Eye (tissue), 1 donor: ENCODE measurements at regions not wholly inside any gene's neighbourhood (a gene's known extent, or its start where the extent isn't known, plus 50 kb on each side); places are given as distances from the start of the nearest gene placed in this dataset.
"Not testable (repeated sequence)": the region's sequence is repeated elsewhere in the genome, so short reads cannot be mapped to it uniquely, and the experiment has no call there.

ENCODE experiments used
- DNase-seq: peaks from one replicate; pipeline ENCODE4 v3.0.0-alpha.2; 2015

DNA sequence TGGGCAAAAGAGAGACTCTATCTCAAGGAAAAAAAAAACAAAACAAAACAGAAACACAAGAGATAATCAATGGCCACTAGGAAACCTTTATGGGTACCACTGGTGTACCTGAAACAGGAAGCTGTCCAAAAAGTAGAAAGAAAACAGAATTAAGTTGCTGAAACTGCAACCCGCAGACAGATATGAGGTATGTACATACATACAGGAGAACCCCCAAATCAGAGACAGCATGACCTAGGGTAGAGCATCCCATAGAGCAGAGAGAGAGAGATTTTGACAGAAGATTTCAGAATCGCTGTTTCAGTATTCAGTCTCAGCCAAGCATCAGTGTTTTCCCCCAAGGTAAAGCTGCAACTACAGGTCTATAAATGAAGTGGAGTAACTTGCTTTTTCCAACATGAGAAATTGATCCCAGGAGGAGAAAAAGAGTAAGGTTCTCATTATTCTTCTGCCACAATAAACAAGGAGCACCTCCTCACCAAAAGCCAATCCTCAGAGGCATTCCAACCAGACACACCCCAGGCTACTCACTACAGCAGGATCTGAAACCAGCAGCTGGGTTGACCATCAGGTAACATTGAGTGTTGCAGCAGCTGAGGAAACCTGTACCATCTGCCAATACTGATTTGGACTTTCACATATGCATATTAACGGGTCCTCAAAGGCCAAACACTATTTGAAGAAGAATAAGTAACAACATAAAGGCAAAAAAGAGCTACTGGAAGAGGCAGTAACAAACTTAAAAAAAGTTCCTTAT lies 630.0 kb downstream of the TAF11L14 start:
- DNase-seq, result no peak

DNA sequence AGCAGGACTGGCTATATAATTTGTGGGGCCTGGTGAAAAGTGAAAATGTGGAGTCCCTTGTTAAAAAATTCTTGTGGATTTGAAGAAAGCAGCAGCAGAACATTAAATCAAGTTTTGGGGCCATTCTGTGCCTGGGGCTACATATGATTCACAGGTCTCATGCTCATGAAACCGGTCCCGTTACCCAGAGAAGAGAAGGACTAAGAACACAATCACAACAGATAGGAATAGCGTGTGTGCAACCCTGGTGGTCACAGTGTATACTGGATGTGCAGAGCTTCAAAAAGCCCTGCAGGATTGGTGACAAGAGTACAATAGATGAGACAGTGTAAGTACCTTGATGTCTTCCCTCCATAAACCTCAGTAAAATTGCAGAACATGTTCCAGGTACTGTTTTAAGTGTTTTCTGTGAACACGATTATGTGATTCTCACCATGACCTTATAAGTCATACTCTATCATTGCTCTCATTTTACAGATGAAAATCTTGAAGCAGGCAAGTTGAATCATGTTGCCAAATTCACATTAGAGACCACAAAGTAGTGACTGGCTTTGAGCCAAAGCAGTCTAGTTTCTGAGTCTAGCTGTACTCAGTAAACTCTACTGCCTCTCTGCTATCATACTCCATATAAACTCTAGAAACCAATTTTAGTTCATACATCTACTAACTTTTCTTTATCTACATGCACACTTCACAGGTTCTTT lies 636.5 kb downstream of the TAF11L14 start:
- no peak for DNase-seq

DNA sequence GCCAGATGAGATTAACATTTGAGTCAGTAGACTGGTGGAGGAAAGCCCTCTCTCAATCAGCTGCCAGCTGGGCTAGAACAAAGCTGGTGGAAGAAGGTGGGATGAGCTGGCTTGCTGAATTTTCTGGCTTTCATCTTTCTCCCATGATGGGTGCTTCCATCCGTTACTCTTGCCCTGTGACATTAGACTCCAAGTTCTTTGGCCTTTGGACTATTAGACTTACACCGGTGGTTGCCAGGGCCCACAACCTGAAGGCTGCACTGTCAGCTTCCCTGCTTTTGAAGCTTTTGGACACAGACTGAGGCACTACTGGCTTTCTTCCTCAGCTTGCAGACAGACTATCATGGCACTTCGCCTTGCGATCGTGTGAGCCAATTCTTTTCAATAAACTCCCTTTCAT lies 642.7 kb downstream of the TAF11L14 start:
- DNase-seq, result no peak

DNA sequence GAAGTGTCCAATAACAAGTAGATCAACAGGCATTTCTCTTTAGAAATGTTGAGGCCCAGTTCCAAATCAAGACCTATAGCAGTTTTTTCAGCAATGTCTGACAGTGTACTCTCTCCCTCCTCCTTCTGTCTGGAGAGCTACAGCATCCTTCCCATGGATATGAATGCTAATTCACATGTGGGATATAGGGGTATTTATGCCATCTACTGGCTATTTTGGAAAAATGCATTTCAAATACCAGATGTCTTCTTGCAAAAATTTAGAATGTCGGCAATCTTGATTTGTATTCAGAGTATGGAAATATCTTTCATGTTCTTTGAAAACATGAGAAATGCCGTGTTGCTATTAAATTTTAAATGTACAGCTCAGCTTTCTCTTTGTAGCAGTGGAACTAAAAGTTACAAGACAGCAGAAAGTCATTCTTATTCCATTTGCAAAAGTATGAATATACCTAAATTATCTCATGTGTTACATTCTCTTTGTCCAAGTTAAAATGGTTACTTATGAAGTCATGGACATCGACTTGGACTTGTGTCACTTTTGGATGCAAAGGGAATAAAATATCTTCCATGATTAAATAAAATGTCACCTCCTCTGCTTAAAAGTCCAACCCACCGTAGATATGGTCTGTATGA lies 647.8 kb downstream of the TAF11L14 start:
- peak; percentile 71 for DNase-seq

DNA sequence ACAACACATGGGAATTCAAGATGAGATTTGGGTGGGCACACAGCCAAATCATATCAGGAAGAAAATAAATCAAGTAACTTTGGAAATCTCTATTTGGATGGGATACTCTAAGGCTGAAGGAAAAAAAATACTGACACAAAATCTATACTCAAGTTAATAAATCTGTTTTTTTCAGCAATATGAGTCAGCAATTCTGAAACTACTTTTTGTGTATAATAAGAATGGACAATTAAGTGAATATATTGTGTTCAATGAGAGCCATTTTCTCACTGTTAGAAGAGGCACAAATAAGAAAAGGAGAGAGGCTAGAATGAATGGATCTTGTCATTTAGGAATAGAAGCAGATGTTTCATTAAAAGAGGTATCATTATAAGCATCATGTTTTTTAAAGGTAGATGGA lies 651.0 kb downstream of the TAF11L14 start:
- no peak for DNase-seq

DNA sequence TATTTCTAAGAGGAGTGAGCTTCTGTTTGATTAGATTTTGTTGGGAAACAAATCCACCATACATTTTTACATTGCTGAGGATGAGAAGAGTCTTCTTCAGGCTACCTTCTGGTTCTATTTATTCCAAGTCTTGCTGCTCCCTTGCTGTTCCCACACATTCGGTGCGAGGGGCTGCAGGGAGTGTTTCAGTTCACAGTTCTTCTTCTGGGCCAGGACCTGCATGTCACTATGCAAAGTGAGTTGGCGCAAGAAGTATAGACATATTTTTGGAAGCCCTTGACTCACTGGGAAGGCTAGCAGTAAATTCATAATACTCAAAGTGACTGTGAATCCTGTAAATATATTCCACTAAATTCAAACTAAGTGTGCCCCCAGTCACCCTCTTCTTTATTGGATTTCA lies 657.9 kb downstream of the TAF11L14 start:
- DNase-seq, result no peak

DNA sequence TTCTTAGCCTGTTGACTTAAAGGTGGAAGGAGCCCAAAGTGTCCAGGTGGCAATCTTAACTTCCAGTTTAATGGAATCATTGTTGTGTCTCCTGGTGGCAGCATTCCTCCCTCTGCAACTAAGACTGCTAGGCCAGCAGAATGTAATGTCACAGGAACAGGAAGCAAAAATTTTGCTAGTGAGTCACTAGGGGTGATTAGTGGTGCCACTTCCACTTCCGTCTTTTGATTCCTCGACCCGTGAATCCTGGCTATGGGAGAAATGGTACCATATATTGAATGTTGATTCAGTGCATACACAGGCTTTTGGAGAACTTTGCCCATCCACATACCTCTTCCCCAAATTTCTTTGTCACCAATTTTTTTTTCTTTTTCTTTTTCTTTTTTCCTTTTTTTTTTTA lies 661.4 kb downstream of the TAF11L14 start:
- not testable (repeated sequence) for DNase-seq

DNA sequence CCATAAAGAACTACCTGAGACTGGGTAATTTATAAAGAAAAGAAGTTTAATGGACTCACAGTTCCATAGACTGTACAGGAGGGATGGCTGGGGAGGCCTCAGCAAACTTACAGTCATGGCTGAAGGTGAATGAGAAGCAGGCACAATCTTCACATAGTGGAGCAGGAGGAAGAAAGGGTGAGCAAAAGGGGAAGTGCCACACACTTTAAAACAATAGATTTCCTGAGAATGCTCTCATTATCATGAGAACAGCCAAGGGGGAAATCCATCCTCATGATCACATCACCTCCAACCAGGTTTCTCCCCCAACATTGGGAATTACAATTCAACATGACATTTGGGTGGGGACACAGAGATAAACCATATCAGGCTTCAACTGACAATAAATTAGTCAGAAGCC lies 664.9 kb downstream of the TAF11L14 start:
- DNase-seq, result no peak

DNA sequence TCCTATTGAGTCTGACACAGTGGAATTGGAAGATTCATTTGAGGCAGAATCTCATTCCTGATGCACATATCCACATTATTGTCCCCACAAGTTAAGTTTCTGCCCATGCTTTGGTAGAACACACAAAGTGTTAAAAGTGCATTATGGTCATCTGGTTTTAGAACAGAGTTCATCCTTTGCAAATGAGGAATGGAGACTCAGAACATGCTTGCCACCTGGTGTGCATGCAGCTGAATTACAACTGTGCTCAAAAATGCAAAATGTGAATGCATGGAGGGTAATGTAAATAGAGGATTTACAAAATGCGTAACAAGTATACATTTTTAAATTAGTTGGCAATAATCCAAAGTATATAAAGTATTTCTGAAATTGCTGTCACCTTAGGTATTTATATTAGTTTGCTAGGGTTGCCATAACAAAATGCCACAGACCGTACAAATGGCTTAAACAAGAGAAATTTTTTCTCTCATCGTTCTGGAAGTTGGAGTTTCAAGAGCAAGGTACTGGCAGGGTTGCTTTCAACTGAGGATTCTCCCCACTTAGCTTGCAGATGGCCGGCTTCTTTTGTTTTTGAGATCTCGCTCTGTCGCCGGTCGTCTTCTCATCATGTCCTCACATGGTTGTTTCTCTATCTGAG lies 671.1 kb downstream of the TAF11L14 start:
- DNase-seq, result peak; percentile 78

DNA sequence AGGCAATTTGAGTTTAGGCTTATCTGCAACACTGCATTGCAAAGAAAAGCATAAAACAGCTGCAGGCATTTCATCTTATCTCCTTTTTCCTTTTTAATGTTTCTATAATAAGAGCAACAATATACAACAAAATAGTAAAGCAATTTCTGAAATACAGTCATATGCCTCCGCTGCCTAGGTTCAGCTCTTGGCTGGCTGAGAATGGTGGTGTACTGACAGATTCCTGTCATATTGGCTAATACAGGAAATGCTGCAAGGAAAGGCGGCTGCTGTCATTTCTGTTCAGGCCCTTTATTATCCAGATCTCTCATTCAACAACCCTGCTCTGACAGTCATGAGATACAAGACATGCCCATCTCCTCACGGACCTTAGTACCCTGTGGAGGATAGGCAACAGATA lies 677.0 kb downstream of the TAF11L14 start:
- DNase-seq, result no peak

DNA sequence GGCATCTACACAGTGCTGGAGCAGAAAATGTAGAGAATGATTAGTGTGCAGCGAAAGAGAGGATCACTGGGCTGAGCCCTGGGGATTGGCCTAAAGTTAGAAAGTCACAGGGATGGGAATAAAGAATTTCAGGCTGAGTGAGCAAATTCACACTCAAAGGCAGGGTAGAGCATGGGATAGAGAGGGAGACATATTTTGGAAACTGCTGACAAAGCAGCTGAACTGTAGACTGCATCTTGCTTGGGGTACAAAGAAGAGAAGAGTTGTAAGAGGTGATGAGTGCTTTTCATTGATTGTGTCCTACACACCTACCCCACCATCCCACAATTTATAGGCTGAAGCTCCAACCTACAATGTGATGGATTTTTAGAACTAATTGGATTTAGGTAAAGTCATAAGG lies 677.8 kb downstream of the TAF11L14 start:
- no peak for DNase-seq

DNA sequence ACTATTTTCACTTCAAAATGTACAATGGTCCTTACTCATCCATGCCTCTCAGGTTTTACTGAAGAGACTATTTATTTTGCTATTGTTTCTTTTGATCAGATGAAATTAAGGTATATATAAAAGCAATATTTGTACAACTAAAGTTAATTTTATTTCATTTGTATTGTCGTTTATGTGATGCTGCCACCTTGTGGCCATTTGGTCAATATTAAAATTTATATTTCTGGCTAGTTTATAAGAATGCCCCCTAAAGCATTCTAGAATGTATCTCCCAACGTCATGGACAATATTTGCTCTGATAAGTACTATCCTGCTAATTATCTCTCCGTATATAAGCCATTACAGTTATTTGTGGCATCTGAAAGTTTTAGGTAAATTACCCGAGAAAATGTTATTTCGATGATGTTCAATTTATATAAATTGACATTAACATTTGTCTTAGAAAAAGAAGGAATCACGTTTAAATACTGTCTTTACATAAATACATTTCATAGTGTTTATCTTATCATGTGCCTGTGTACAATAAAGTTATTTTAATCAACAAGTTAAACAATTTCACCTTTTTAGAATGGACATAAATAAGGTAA lies 680.0 kb downstream of the TAF11L14 start:
- DNase-seq, result peak; percentile 69

DNA sequence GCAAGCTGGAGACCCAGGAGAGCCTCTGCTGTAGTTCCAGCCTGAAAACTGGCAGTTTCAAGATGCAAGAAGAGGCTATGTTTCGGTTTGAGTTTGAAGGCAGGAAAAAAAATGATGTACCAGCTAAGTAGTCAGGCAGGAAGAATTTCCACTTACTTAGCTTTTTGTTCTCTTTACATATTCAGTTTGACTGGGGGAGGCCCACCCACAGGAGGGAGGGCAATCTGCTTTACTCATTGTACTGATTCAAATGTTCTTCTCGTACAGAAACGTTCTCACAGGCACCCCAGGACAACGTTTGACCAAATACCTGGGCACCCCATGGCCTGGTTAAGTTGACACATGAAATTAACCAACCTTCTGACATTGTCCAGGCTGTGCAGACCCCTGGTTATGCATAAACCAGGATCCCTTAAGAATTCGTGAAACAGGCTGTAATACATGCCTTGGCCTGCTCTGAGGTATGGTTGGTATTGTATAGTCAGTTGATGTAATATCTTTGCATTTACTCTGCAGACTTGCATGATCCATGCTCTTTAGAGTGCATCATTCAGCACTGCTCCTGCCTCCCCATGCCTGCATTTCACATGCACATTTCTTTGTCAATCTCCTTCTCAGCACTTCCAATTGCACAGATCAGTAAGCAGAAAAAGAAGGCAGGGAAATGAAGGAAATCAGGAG lies 687.1 kb downstream of the TAF11L14 start:
- no peak for DNase-seq

DNA sequence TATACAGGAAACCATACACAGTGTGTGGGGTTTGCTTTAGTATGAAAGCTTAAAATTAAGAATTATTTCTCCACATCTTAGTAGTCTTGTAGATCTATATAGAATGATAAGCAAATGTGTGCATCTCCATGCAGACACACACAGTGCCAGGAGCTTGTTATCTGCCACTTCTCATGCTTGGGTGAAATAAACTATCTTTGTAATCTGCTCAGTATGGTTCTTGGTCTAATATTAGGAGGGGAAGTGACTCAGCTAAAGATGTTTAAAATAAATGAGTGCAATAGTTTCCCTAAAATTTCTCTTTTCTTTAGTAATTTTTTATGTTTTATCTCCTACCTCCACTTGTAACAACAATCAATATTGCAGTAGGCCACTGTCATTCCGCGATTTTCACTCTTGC lies 689.6 kb downstream of the TAF11L14 start:
- DNase-seq, result no peak

DNA sequence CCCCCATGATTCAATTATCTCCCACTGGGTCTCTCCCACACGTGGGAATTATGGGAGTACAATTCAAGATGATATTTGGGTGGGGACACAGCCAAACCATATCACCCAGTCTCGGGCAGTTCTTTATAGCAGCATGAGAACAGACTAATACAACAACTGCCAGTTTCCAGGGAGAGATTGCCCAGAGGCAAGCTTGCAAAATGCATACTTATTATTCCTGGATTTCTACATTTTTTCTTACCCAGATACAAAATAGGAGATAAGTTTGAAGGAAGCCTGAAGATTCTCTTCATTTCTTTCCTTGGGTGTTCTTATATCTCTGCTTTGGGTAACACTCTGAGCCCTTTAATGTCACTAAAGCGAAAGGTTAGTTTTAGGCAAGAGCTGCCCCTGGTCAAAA lies 691.2 kb downstream of the TAF11L14 start:
- DNase-seq, result no peak

DNA sequence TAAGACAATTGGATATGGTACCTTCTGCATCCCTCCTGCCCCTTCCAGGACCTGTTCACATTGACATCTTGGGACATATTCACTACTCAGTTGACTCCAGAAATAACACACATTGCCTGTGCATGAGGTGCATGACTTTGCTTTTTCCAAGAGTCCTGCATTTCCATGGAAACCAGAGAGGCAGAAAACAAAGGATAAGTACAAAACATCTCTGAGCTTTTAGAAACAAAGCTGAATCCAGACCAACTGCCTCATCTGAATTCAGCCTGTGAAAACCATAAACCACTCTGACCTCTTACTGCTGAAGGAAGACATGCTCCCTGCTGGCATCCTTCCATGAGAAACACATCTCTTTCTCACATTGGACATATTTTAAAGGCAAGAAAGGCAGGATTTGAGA lies 695.1 kb downstream of the TAF11L14 start:
- peak; percentile 16 for DNase-seq

DNA sequence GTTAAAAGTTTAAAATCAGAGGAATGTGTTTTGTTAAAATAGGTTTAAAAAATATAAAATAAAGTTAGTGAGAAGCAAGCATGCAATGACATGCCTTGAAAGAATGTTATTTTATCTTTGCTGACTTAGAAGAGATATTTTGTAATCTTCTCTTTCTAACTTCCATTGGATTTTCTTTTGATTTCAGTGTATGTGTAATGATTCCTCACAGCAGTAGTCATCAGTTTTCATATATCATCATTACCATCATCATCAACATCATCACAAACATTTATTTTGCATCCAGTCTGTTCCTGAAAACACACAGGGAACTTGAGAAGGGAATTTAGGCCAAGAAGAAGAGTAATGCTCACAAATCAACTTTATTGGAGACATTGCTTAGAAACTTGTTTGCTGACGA lies 699.6 kb downstream of the TAF11L14 start:
- no peak for DNase-seq

DNA sequence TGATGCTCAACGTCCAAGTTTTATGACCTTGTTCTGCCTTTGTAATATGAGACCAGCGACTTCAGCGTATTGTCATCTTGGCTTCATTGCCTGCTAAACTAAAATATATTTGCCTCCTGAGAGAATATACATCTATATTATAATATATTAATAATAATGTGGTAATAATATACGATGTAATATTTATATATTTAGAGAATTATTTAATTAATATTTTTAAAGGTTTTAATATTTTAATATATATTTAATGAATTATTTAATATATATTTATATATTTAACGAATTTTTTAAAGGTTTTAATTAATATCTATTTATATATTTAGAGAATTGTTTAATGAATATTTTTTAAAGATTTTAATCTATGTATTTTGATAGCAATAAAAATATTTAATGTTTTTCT lies 700.7 kb downstream of the TAF11L14 start:
- no peak for DNase-seq

DNA sequence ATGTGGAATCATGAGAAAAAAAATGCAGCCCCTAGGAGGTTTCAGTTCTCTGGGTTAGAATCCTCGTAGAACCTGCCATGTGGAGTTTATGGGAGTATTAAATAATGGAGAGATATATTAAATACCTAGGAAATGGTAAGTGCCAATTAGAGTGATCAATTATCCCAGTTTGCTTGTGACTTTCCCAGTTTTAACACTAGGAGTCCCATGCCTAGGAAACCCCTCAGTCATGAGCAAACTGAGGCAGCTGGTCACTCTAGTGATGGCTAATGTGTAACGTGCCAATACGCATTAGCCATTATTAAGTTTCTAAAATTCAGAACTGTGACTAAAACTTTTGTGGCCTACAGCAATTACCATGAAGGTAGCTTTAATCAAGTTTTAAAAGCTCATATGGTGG lies 720.6 kb downstream of the TAF11L14 start:
- no peak for DNase-seq

DNA sequence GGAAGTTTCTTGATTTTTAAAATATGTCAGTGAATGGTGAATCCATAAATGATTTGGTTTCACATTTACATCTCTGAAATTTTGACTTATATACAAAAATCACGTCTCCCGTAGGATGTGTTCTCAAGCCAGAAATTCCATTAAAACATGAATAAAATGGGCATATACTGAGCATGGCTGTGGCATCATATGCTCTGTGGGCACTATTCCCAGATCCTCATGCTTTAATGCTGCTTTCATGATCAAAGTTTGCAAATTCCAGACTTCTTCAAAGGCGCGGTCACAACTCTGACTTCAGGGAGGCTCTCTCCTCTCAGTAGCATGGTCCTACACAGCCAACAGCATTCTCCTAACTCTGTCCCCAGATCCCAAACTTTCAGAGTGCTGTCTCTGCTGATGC lies 723.2 kb downstream of the TAF11L14 start:
- no peak for DNase-seq

DNA sequence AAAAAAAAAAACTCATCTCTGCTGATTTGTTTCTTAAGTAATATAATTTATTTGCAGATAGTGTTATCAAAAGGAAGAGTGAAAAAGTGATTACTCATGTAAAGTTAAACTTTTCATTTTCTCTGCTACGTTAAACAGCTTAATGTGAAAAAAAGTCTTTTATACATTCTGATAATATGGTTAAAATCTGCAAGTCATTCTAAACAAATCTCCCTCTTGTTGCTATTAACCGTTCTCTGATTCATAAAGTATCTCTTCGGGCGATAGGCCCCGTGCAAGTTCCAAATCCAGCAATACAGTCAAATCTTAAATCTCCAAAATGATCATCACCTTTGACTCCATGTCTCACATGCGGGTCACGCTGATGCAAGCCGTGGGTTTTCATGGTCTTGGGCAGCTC lies 732.0 kb downstream of the TAF11L14 start:
- DNase-seq, result no peak

DNA sequence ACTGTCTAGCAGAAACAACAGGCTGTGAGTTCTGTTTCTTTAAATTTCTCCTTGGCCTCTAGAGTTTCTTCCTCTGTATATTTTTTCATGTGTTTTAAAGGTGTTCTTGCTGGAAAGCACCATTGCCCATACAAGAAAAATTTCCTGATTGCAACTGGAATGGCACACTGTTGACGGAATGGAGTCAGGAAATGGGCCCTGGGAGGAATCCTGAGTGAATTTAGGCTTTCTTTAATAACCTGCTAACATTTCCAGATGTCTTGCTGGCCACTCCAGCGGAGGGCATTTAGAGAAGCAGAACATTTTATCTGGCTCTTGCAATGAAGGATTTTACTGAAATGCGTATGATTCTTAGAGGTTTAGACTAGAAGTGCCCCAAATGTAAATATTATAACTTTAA lies 736.3 kb downstream of the TAF11L14 start:
- no peak for DNase-seq

DNA sequence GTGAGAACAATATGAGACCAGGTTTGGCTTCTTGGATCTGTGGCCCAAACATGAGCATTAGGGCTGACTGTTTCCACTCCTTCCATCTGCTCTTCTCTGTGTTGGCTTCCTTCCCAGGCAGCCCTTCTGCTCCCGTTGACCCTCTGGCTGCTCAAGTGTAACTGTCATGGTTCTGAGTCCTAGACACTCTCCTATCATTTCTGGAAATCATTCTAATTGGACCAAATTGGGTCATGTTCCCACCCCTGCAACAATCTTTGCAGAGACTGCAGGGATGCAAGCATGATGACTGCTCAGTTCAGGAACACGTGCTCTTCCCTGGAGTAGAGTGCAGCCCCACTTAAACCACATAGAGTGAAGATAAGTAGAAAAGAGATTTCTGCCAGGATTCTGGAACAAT lies 741.4 kb downstream of the TAF11L14 start:
- peak; percentile 33 for DNase-seq
